ENCODE measurements at regions not wholly inside any gene's neighbourhood (a gene's known extent, or its start where the extent isn't known, plus 50 kb on each side); places are given as distances from the start of the nearest gene placed in this dataset.
"Not testable (repeated sequence)": the region's sequence is repeated elsewhere in the genome, so short reads cannot be mapped to it uniquely, and the experiment has no call there.

- H3K4me1 ChIP-seq (ENCODE audit: control insufficient read depth, extremely low read depth, insufficient read depth, low read length), result no peaks in the 10 kb centered on the region
- no peaks in the 10 kb centered on the region for H3K27me3 ChIP-seq (ENCODE audit: control insufficient read depth in 2 of 2, insufficient read depth in 2 of 2, low read length in 2 of 2)
- no peaks in the 10 kb centered on the region for H3K9me1 ChIP-seq (replicated peaks; ENCODE audit: control insufficient read depth, extremely low read depth, insufficient read depth, low read length)
- no peak overlapping the region for H3K27ac ChIP-seq (ENCODE audit: insufficient read depth, low read depth, low read length)
- DNase-seq (ENCODE audit: low read depth, low spot score) (no peak), FAIRE-seq (no peak)
- no peak overlapping the region for H3K9ac ChIP-seq (replicated peaks; ENCODE audit: extremely low read depth, insufficient read depth, low read length)
- no peaks in the 10 kb centered on the region for H3K9me3 ChIP-seq (replicated peaks; ENCODE audit: control insufficient read depth, insufficient read depth, low read length)
- H3K79me2 ChIP-seq (ENCODE audit: control insufficient read depth, insufficient read depth, low read length), result no peaks in the 10 kb centered on the region
- CTCF ChIA-PET, result no interaction called here
- no peak overlapping the region for H2AFZ ChIP-seq (ENCODE audit: low read depth, low read length)
- H3K4me3 ChIP-seq (replicated peaks in 1 of 3; ENCODE audit: insufficient read depth in 1 of 3, low read depth in 1 of 3, low read length in 3 of 3), result no peak overlapping the region
- no TSS peak for BruUV-seq (replicated peaks)
- intact Hi-C loops (cut with micrococcal nuclease) (no loop called here), dilution Hi-C loops (cut with MboI; ENCODE audit: extremely low pct_ligation_motif_present, low sequenced_read_pairs) (no loop called here)
- no peak overlapping the region for H3K4me2 ChIP-seq (ENCODE audit: insufficient read depth, low read length)
- TF ChIP-seq POLR2AphosphoS5 (IDR thresholded peaks at IDR 0.05; ENCODE audit: insufficient read depth, low read depth, low read length) (no peak), EZH2 (IDR thresholded peaks at IDR 0.05; ENCODE audit: borderline replicate concordance, low read depth, low read length, severe bottlenecking) (no peak), MAX (IDR thresholded peaks at IDR 0.05; ENCODE audit: insufficient read depth, insufficient read length) (no peak), GATA2 (IDR thresholded peaks at IDR 0.05; ENCODE audit: insufficient read depth, insufficient read length, low read depth, low read length) (no peak), FOS (IDR thresholded peaks at IDR 0.05; ENCODE audit: borderline replicate concordance, insufficient read depth, low read length) (no peak), POLR2A (IDR thresholded peaks at IDR 0.05; ENCODE audit: low read depth, low read length) (no peak), CTCF (IDR thresholded peaks at IDR 0.05; ENCODE audit: extremely low read depth in 1 of 2, insufficient read depth in 1 of 2, low read depth in 1 of 2, low read length in 2 of 2) (no peak), JUN (IDR thresholded peaks at IDR 0.05; ENCODE audit: borderline replicate concordance, insufficient read depth, insufficient read length, low read depth) (no peak), MYC (IDR thresholded peaks at IDR 0.05; ENCODE audit: low read depth, low read length) (no peak)
- no peaks in the 10 kb centered on the region for H4K20me1 ChIP-seq (replicated peaks; ENCODE audit: control insufficient read depth, extremely low read depth, insufficient read depth, low read length)
- H3K36me3 ChIP-seq (ENCODE audit: control insufficient read depth in 2 of 2, extremely low read depth in 1 of 2, insufficient read depth in 2 of 2, low read length in 2 of 2), result no peaks in the 10 kb centered on the region
- POLR2A ChIA-PET, result no interaction called here
Measured at GRCh38 chr4:127509155-127509554, 123.6 kb upstream of the INTU start.

- H3K4me2 ChIP-seq (ENCODE audit: insufficient read depth, low read length); FAIRE-seq; H3K36me3 ChIP-seq (ENCODE audit: control insufficient read depth in 2 of 2, extremely low read depth in 1 of 2, insufficient read depth in 2 of 2, low read length in 2 of 2); H4K20me1 ChIP-seq (replicated peaks; ENCODE audit: control insufficient read depth, extremely low read depth, insufficient read depth, low read length); H3K79me2 ChIP-seq (ENCODE audit: control insufficient read depth, insufficient read depth, low read length); H3K27me3 ChIP-seq (ENCODE audit: control insufficient read depth in 2 of 2, insufficient read depth in 2 of 2, low read length in 2 of 2); H3K9ac ChIP-seq (replicated peaks; ENCODE audit: extremely low read depth, insufficient read depth, low read length); DNase-seq (ENCODE audit: low read depth, low spot score); H3K9me3 ChIP-seq (replicated peaks; ENCODE audit: control insufficient read depth, insufficient read depth, low read length); H3K9me1 ChIP-seq (replicated peaks; ENCODE audit: control insufficient read depth, extremely low read depth, insufficient read depth, low read length); H3K27ac ChIP-seq (ENCODE audit: insufficient read depth, low read depth, low read length); POLR2A ChIA-PET; intact Hi-C loops (cut with micrococcal nuclease); CTCF ChIA-PET; BruUV-seq (replicated peaks); H3K4me1 ChIP-seq (ENCODE audit: control insufficient read depth, extremely low read depth, insufficient read depth, low read length); H2AFZ ChIP-seq (ENCODE audit: low read depth, low read length); dilution Hi-C loops (cut with MboI; ENCODE audit: extremely low pct_ligation_motif_present, low sequenced_read_pairs); H3K4me3 ChIP-seq (replicated peaks in 1 of 3; ENCODE audit: insufficient read depth in 1 of 3, low read depth in 1 of 3, low read length in 3 of 3): not testable (repeated sequence)
Measured at GRCh38 chr4:127512672-127513071, 120.1 kb upstream of the INTU start.

- H3K4me2 ChIP-seq (ENCODE audit: insufficient read depth, low read length); BruUV-seq (replicated peaks); POLR2A ChIA-PET: not testable (repeated sequence)
Measured at GRCh38 chr4:127515259-127515658, 117.5 kb upstream of the INTU start.

More at GRCh38 chr4:127515259-127515658, 117.5 kb upstream of the INTU start:
- dilution Hi-C loops (cut with MboI; ENCODE audit: extremely low pct_ligation_motif_present, low sequenced_read_pairs); intact Hi-C loops (cut with micrococcal nuclease); FAIRE-seq; H3K79me2 ChIP-seq (ENCODE audit: control insufficient read depth, insufficient read depth, low read length); H3K9ac ChIP-seq (replicated peaks; ENCODE audit: extremely low read depth, insufficient read depth, low read length); H3K4me1 ChIP-seq (ENCODE audit: control insufficient read depth, extremely low read depth, insufficient read depth, low read length); DNase-seq (ENCODE audit: low read depth, low spot score); H2AFZ ChIP-seq (ENCODE audit: low read depth, low read length); H4K20me1 ChIP-seq (replicated peaks; ENCODE audit: control insufficient read depth, extremely low read depth, insufficient read depth, low read length); CTCF ChIA-PET; H3K27ac ChIP-seq (ENCODE audit: insufficient read depth, low read depth, low read length); H3K9me3 ChIP-seq (replicated peaks; ENCODE audit: control insufficient read depth, insufficient read depth, low read length); H3K36me3 ChIP-seq (ENCODE audit: control insufficient read depth in 2 of 2, extremely low read depth in 1 of 2, insufficient read depth in 2 of 2, low read length in 2 of 2); H3K9me1 ChIP-seq (replicated peaks; ENCODE audit: control insufficient read depth, extremely low read depth, insufficient read depth, low read length); H3K4me3 ChIP-seq (replicated peaks in 1 of 3; ENCODE audit: insufficient read depth in 1 of 3, low read depth in 1 of 3, low read length in 3 of 3); H3K27me3 ChIP-seq (ENCODE audit: control insufficient read depth in 2 of 2, insufficient read depth in 2 of 2, low read length in 2 of 2): not testable (repeated sequence)
